ENCODE measurements at regions not wholly inside any gene's neighbourhood (a gene's known extent, or its start where the extent isn't known, plus 50 kb on each side); places are given as distances from the start of the nearest gene placed in this dataset.

DNA sequence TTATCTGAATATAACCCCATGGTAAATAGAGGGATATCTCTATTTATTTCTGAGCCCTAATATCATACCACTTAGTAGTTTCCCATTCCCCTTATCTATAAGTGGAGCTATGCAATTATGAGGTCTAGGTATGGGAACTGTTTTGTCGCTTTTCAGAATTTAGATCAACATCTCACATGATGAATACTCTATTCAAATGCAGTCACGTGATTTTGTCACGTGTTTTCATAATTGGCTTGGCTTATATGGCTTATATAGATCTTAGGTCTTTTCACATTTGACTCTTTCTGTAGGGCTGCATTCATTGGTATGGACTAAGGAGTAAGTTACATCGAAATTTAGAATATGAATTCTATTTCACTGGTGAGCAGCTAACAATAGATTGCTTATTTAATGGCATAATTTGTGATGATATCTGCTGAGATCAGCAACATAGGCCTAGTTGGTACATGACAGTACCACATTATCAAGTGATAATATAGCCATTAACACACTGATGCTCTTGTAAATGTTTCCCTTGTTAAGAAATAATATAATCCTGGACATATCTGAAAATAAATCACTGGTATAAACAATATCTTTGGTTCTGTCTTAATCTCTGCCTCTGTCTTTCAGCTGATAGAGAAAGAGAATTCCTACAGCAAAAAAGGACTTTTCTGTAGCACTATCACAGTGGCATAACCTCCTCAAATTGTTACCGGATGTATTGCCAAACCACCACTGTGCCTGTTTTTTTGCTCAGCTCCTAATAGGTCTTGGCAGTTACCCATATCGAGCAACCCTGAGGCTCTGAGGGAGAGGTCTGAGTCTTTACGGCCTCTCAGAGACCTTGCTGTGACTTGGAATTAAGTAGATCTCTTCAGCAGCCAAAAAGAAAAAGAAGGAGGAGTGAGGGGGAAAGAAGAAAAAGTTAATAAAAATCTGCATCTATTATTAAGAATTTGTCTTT lies 357.1 kb downstream of the ZPLD1 start:
- TF ChIP-seq, protein P1, sequence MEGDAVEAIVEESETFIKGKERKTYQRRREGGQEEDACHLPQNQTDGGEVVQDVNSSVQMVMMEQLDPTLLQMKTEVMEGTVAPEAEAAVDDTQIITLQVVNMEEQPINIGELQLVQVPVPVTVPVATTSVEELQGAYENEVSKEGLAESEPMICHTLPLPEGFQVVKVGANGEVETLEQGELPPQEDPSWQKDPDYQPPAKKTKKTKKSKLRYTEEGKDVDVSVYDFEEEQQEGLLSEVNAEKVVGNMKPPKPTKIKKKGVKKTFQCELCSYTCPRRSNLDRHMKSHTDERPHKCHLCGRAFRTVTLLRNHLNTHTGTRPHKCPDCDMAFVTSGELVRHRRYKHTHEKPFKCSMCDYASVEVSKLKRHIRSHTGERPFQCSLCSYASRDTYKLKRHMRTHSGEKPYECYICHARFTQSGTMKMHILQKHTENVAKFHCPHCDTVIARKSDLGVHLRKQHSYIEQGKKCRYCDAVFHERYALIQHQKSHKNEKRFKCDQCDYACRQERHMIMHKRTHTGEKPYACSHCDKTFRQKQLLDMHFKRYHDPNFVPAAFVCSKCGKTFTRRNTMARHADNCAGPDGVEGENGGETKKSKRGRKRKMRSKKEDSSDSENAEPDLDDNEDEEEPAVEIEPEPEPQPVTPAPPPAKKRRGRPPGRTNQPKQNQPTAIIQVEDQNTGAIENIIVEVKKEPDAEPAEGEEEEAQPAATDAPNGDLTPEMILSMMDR (IDR thresholded peaks at IDR 0.05; ENCODE audit: borderline replicate concordance, extremely low read depth, low read length, poor library complexity, severe bottlenecking): no peak
- no peak for TF ChIP-seq EZH2 (IDR thresholded peaks at IDR 0.05; ENCODE audit: borderline replicate concordance, low read depth, low read length, severe bottlenecking)
- H3K9ac ChIP-seq (ENCODE audit: low read depth, low read length): no peak overlapping the region
- no peaks in the 10 kb centered on the region for H3K36me3 ChIP-seq (ENCODE audit: insufficient read depth, low read length)
- no peaks in the 10 kb centered on the region for H3K9me3 ChIP-seq (ENCODE audit: insufficient read depth, low read length, severe bottlenecking)
- H3K27ac ChIP-seq (ENCODE audit: low read length): no peak overlapping the region
- H3K4me3 ChIP-seq (ENCODE audit: low read depth in 1 of 2, low read length in 2 of 2): no peak overlapping the region
- no peak overlapping the region for H2AFZ ChIP-seq (ENCODE audit: low read depth, low read length)
- DNase-seq (no peak), ATAC-seq (ENCODE audit: insufficient read depth, low read depth) (no peak)
- H3K4me2 ChIP-seq (ENCODE audit: insufficient read depth, low read length): no peak overlapping the region
- no peaks in the 10 kb centered on the region for H3K4me1 ChIP-seq (ENCODE audit: insufficient read depth, low read length)
- no peaks in the 10 kb centered on the region for H4K20me1 ChIP-seq (ENCODE audit: insufficient read depth, low read length)
- H3K27me3 ChIP-seq (ENCODE audit: insufficient read depth, low read length, poor library complexity): no peaks in the 10 kb centered on the region
- no peaks in the 10 kb centered on the region for H3K79me2 ChIP-seq (ENCODE audit: insufficient read depth, low read length)

DNA sequence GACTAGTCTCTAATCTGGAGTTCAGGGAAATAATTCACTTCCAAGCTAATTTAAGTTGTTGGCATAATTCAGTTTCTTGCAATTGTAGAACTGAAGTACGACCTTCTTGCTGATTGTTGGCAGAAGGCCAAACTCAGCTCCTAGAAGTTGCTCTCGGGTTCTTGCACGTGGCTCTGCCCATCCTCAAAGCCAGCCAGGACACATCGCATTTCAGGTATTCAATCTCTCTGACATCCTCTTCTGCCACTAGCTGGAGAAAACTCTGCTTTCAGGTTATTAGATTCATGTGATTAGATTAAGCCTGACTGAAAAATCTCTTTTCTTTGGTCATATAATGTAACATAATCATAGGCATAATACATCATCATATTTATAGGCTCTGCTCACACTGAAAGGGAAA lies 362.0 kb downstream of the ZPLD1 start:
- Histone ChIP-seq H3K9ac (ENCODE audit: low read depth, low read length) (no peak overlapping the region), H3K4me1 (ENCODE audit: insufficient read depth, low read length) (no peaks in the 10 kb centered on the region), H3K27me3 (ENCODE audit: insufficient read depth, low read length, poor library complexity) (no peaks in the 10 kb centered on the region), H3K4me3 (ENCODE audit: low read depth in 1 of 2, low read length in 2 of 2) (no peak overlapping the region), H4K20me1 (ENCODE audit: insufficient read depth, low read length) (no peaks in the 10 kb centered on the region), H3K36me3 (ENCODE audit: insufficient read depth, low read length) (no peaks in the 10 kb centered on the region), H3K9me3 (ENCODE audit: insufficient read depth, low read length, severe bottlenecking) (no peaks in the 10 kb centered on the region), H3K27ac (ENCODE audit: low read length) (no peak overlapping the region), H2AFZ (ENCODE audit: low read depth, low read length) (no peak overlapping the region), H3K79me2 (ENCODE audit: insufficient read depth, low read length) (no peaks in the 10 kb centered on the region), H3K4me2 (ENCODE audit: insufficient read depth, low read length) (no peak overlapping the region)
- ATAC-seq (ENCODE audit: insufficient read depth, low read depth): no peak
- TF ChIP-seq, protein P1 (IDR thresholded peaks at IDR 0.05; ENCODE audit: borderline replicate concordance, extremely low read depth, low read length, poor library complexity, severe bottlenecking): no peak
- TF ChIP-seq EZH2 (IDR thresholded peaks at IDR 0.05; ENCODE audit: borderline replicate concordance, low read depth, low read length, severe bottlenecking): no peak
- no peak for DNase-seq

DNA sequence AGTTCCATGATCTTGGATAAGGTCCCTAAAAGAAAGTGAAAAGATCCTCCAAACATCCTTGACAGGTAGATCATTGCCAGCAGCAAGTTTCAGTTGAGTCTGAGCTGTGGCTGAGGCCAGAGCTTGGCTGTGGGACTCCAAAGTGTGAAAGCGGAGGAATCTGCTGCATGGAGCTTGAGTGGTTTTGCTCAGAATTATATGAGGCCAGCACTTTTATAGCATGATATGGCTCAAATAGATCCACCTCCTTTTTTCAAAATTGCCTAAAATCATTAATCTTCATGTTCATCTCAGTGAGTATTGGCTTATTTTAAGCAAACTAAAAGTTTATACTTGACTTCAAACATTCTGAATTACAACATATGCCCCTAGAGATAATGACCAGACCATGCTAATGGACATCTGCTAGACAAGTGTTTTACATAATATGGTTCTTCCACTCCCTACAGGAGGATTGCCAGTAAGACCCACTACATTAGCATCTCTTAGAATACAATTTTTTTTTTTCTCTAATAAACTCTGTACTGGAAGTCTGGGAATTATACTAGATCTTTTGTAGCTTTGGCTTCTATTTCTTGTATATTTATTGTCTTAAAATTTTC lies 368.1 kb downstream of the ZPLD1 start:
- no peak for TF ChIP-seq EZH2 (IDR thresholded peaks at IDR 0.05; ENCODE audit: borderline replicate concordance, low read depth, low read length, severe bottlenecking)
- TF ChIP-seq, protein P1 (IDR thresholded peaks at IDR 0.05; ENCODE audit: borderline replicate concordance, extremely low read depth, low read length, poor library complexity, severe bottlenecking): no peak
- no peaks in the 10 kb centered on the region for H3K36me3 ChIP-seq (ENCODE audit: insufficient read depth, low read length)
- no peak overlapping the region for H3K4me3 ChIP-seq (ENCODE audit: low read depth in 1 of 2, low read length in 2 of 2)
- H3K27ac ChIP-seq (ENCODE audit: low read length): no peak overlapping the region
- no peaks in the 10 kb centered on the region for H3K9me3 ChIP-seq (ENCODE audit: insufficient read depth, low read length, severe bottlenecking)
- no peaks in the 10 kb centered on the region for H4K20me1 ChIP-seq (ENCODE audit: insufficient read depth, low read length)
- ATAC-seq (ENCODE audit: insufficient read depth, low read depth) (no peak), DNase-seq (no peak)
- H3K9ac ChIP-seq (ENCODE audit: low read depth, low read length): no peak overlapping the region
- H3K79me2 ChIP-seq (ENCODE audit: insufficient read depth, low read length): no peaks in the 10 kb centered on the region
- H3K4me2 ChIP-seq (ENCODE audit: insufficient read depth, low read length): no peak overlapping the region
- H3K4me1 ChIP-seq (ENCODE audit: insufficient read depth, low read length): no peaks in the 10 kb centered on the region
- H3K27me3 ChIP-seq (ENCODE audit: insufficient read depth, low read length, poor library complexity): no peaks in the 10 kb centered on the region
- no peak overlapping the region for H2AFZ ChIP-seq (ENCODE audit: low read depth, low read length)
